C4-2B (cell line): ENCODE measurements at regions not wholly inside any gene's neighbourhood (a gene's known extent, or its start where the extent isn't known, plus 50 kb on each side); places are given as distances from the start of the nearest gene placed in this dataset.
A peak's percentile ranks its signal among the peaks of the same experiment; 100 is the strongest.
"Not testable (repeated sequence)": the region's sequence is repeated elsewhere in the genome, so short reads cannot be mapped to it uniquely, and the experiment has no call there.

Source experiments
- H3K27ac ChIP-seq: fragments of 450-650 bp; 2 replicates; pipeline ENCODE4 v1.5.1; 2017
- ZFX ChIP-seq: fragments of 450-650 bp; IDR thresholded peaks from 2 replicates; pipeline ENCODE4 v1.6.1; 2017
- TF ChIP-seq, protein P1 (sequence below): fragments of 450-650 bp; conservative IDR thresholded peaks from 2 replicates; pipeline ENCODE4 v1.5.1; 2017; ENCODE audit warnings: mild to moderate bottlenecking

DNA sequence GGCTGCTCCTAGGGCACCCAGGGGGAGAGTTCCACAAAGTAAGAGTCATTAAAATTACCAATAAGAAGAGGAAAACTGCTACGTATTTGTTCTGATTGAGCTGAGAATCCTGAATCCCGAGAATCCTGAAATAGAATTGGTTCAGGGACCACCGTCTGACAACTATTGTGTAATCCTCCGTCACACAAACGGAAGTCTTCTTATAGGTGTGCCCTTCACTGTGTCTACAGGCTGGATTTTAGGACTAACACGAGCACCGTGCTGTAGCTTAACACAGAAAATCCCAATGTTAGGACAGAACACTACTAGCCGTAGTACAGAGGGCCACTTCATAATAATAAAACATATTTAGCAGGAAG lies 50.6 kb upstream of the RNF182 start:
- H3K27ac ChIP-seq, result peak overlapping the region; percentile 75
- TF ChIP-seq ZFX, result no peak
- TF ChIP-seq, protein P1, sequence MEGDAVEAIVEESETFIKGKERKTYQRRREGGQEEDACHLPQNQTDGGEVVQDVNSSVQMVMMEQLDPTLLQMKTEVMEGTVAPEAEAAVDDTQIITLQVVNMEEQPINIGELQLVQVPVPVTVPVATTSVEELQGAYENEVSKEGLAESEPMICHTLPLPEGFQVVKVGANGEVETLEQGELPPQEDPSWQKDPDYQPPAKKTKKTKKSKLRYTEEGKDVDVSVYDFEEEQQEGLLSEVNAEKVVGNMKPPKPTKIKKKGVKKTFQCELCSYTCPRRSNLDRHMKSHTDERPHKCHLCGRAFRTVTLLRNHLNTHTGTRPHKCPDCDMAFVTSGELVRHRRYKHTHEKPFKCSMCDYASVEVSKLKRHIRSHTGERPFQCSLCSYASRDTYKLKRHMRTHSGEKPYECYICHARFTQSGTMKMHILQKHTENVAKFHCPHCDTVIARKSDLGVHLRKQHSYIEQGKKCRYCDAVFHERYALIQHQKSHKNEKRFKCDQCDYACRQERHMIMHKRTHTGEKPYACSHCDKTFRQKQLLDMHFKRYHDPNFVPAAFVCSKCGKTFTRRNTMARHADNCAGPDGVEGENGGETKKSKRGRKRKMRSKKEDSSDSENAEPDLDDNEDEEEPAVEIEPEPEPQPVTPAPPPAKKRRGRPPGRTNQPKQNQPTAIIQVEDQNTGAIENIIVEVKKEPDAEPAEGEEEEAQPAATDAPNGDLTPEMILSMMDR, result no peak

DNA sequence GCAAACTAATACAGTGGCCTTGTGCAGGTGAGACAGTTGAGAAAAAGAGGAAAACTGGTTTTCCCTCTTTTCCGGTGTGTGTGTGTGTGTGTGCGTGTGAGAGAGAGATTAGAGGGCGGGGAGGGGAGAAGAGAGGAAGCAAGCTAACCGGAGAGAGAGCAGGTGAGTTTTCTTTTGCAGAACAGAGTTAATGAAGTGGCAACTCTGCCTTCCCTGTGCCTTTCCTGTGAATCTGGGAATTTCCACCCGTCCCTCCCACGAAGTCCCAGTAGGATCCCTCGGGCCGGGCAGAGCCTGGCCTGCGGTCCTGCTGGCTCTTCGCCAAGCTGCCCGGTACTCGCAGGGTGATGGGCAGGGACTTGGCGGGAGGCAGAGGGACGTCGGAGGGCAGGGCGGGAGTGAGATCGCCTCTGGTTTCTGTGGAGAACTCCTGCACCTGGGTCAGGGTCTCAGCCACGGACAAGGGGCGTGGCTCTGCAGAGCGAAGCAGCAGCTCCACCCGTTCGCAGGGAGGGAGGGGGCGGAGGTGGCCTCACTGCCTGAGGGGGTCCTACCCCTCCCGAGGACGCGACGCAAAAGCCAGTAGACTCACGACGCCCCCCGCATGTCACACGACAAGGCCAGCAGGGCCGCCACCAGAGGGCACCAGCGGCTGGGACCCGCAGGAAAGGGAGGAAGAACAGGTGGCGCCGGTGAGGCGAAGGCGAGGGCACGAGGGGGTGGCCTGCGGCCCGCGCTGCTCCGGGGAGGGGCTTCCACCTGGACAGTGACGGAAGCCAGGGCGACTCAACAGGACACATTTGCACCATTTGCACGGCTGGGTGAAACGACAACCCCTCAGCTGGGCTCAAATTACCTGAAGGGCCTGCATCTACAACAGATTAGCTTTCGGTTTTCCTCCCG lies 51.2 kb upstream of the RNF182 start:
- H3K27ac ChIP-seq, result peak overlapping the region; percentile 75
- TF ChIP-seq, protein P1, result peak; percentile 98
- peak; percentile 47 for TF ChIP-seq ZFX

DNA sequence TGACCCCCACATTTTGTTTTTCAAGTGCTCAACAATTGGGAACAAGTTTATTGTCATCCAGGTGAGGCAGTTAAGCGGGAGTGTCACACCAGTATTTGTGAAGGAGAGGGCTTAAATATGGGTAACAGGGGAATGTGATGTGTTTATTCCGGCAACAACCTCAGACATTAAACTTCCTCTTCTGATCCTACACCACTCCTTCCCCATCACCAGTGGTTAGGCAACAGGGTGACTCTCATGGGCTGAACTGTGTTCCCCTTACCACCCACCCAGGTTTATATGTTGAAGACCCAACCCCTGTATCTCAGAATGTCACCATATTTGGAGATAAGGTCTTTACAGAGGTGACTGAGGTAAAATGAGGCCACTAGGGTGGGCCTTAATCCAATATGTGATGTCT lies 52.1 kb upstream of the RNF182 start:
- TF ChIP-seq, protein P1, result no peak
- TF ChIP-seq ZFX, result no peak

DNA sequence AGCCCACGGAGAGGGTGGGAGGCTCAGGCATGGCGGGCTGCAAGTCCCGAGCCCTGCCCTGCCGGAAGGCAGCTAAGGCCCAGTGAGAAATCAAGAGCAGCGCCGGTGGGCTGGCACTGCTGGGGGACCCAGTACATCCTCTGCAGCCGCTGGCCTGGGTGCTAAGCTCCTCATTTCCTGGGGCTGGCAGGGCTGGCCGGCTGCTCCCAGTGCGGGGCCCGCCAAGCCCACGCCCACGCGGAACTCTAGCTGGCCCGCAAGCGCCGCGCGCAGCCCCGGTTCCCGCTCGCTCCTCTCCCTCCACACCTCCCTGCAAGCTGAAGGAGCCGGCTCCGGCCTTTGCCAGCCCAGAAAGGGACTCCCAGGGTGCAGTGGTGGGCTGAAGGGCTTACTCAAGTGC lies 52.7 kb upstream of the RNF182 start:
- H3K27ac ChIP-seq, result not testable (repeated sequence)

More for the DNA sequence above, 52.1 kb upstream of the RNF182 start:
- peak overlapping the region; percentile 75; the same call in 1 of the 2 replicates for H3K27ac ChIP-seq

DNA sequence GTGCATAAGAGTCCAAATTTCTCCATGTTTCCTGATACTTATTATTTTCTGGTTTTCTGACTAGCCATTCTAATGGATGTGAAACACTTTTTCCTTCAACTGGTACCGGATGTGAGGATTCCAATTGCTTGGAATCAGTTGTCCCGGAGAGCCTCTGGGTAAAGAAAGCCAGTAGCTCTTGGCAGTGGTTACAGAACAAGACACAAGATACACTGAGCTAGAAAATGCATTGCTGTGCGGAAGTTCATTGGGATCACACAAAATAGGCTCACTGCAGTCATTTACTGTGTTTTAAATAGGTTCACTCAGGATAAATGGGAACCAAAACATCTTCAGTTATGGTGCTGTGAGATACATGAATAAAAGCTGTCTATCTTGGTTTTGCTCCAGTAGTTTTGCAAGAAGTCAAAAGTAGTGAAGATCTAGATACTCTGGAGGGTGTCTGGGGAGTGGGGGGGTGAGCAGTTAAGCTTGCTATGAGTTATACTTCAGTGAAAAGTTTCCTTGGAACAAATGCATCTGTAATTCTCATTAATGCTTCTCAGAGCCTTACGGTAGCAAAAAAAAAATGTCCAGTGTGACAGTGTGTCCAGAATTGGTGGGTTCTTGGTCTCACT lies 54.4 kb upstream of the RNF182 start:
- no peak overlapping the region for H3K27ac ChIP-seq
- TF ChIP-seq ZFX, result no peak
- TF ChIP-seq, protein P1, result no peak

DNA sequence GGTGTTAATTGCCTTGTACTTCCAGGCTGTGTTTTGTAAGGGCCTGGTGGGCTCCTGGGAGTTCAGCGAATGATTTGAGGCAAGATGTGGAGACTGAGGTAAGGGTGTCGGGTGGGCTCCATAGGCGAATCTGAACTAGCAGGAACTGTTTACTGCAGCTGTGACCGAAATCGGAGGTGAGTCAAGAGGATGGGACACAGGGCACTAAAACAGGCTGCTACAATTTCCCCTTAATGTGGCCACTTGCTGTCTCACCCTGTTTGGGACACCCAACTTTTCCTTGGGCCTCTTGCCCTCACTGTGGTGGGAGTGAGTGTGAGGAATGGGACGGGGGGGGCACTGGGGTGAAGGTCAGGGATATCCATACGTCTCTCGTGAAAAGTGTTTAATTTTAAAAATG lies 53.9 kb upstream of the MCUR1 start:
- no peak overlapping the region for H3K27ac ChIP-seq
- no peak for TF ChIP-seq ZFX
- TF ChIP-seq, protein P1, result no peak

DNA sequence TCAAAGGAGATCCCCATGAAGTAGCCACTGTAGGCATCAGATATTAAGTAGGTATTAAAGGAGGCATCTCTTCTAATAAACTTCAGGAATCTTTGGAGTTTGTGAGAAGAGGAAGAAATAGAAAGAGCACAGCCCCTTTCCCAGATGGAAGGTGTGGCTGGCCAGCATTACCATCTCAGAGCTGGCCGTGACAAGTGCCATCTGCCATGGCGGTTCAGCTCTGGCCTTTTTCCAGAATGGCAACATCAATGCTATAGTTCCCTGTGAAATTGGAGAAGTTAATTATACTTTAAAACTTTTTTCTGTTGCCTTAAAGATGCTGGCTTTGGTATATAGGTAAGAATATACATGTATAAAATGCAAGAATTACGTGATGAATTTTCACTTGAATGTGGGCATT lies 51.9 kb upstream of the MCUR1 start:
- no peak for TF ChIP-seq ZFX
- TF ChIP-seq, protein P1, result no peak
- H3K27ac ChIP-seq, result no peak overlapping the region

DNA sequence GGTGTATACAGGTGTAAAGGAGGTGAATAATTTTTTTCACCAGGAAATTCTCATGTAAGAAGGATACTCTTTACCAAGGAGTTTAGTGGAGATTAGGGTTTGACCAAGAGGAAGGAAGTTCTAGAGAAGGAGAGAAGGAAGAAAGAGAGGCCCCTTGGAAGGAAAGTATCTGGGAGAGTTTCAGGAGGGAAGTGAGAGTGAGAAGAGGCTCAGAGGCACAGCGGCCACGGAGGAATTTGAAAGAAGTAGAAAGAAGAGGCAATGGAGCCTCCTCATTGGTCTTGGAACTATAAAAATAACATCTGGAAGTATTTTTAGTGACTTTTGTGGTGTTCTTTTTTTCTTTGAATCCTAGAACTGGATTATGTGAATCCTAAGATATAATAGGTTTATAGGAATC lies 50.8 kb upstream of the MCUR1 start:
- no peak overlapping the region for H3K27ac ChIP-seq
- TF ChIP-seq, protein P1, result no peak
- no peak for TF ChIP-seq ZFX

DNA sequence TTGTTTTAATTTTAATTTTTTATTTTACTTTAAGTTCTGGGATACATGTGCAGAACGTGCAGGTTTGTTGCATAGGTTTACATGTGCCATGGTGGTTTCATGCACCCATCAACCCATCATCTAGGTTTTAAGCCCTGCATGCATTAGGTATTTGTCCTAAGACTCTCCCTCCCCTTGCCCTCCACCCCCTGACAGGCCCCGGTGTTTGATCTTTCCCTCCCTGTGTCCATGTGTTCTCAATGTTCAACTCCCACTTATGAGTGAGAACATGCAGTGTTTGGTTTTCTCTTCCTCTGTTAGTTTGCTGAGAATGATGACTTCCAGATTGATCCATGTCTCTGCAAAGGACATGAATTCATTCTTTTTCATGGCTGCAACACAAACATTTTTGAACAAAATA lies 50.3 kb upstream of the MCUR1 start:
- H3K27ac ChIP-seq, result not testable (repeated sequence)
